HEK293T (cell line): ENCODE measurements at regions not wholly inside any gene's neighbourhood (a gene's known extent, or its start where the extent isn't known, plus 50 kb on each side); places are given as distances from the start of the nearest gene placed in this dataset.

Experiments used
- CTCF ChIA-PET: fragments of 350-600 bp; formaldehyde crosslinking; extraction: SDS; loops from one replicate; lab custom pipeline; 2021; ENCODE audit warnings: antibody characterized with exemption, inconsistent platforms; lab: Yijun Ruan, JAX
- POLR2A ChIA-PET: fragments of 350-600 bp; formaldehyde crosslinking; extraction: SDS; loops from one replicate; lab custom pipeline; 2020; ENCODE audit warnings: antibody characterized with exemption, inconsistent platforms; lab: Yijun Ruan, JAX
- DNase-seq: peaks from one replicate; pipeline ENCODE4 v3.0.0; 2012; ENCODE audit warnings: mixed read lengths; ENCODE audit errors: extremely low spot score
- ARNT ChIP-seq: fragments of 450-650 bp; IDR thresholded peaks from 2 replicates; pipeline ENCODE4 v1.6.1; 2017; ENCODE audit warnings: mild to moderate bottlenecking
- BHLHE40 ChIP-seq: fragments of 450-650 bp; IDR thresholded peaks from 2 replicates; pipeline ENCODE4 v1.6.1; 2016; ENCODE audit warnings: mild to moderate bottlenecking, moderate library complexity, borderline replicate concordance
- CTBP1 ChIP-seq: fragments of 450-650 bp; IDR thresholded peaks from 2 replicates; pipeline ENCODE4 v1.6.1; 2016; ENCODE audit warnings: borderline replicate concordance
- ELF4 ChIP-seq: fragments of 450-650 bp; IDR thresholded peaks from 2 replicates; pipeline ENCODE4 v1.6.1; 2017; ENCODE audit warnings: antibody characterized with exemption
- FOXA1 ChIP-seq: fragments of 450-650 bp; IDR thresholded peaks from 2 replicates; pipeline ENCODE4 v1.6.1; 2016; ENCODE audit warnings: mild to moderate bottlenecking
- FOXK2 ChIP-seq: fragments of 450-650 bp; IDR thresholded peaks from 2 replicates; pipeline ENCODE4 v1.6.1; 2016; ENCODE audit warnings: mild to moderate bottlenecking
- FOXM1 ChIP-seq: fragments of 450-650 bp; IDR thresholded peaks from 2 replicates; pipeline ENCODE4 v1.6.1; 2017; ENCODE audit warnings: mild to moderate bottlenecking, borderline replicate concordance
- HDGF ChIP-seq: fragments of 450-650 bp; IDR thresholded peaks from 2 replicates; pipeline ENCODE4 v1.6.1; 2017; ENCODE audit warnings: antibody characterized with exemption, borderline replicate concordance
- L3MBTL2 ChIP-seq: fragments of 450-650 bp; conservative IDR thresholded peaks from 2 replicates; pipeline ENCODE4 v1.6.1; 2016; ENCODE audit warnings: mild to moderate bottlenecking
- LEF1 ChIP-seq: fragments of 450-650 bp; IDR thresholded peaks from 2 replicates; pipeline ENCODE4 v1.6.1; 2017; ENCODE audit warnings: mild to moderate bottlenecking, borderline replicate concordance
- NFRKB ChIP-seq: fragments of 450-650 bp; IDR thresholded peaks from 2 replicates; pipeline ENCODE4 v1.6.1; 2016; ENCODE audit warnings: mild to moderate bottlenecking, moderate library complexity
- PKNOX1 ChIP-seq: fragments of 450-650 bp; IDR thresholded peaks from 2 replicates; pipeline ENCODE4 v1.6.1; 2016
- SP1 ChIP-seq: fragments of 450-650 bp; IDR thresholded peaks from 2 replicates; pipeline ENCODE4 v1.6.1; 2017
- SUZ12 ChIP-seq: fragments of 450-650 bp; IDR thresholded peaks from 2 replicates; pipeline ENCODE4 v1.6.1; 2016; ENCODE audit warnings: mild to moderate bottlenecking
- TARDBP ChIP-seq: fragments of 450-650 bp; IDR thresholded peaks from 2 replicates; pipeline ENCODE4 v1.6.1; 2016
- ZNF384 ChIP-seq: fragments of 450-650 bp; IDR thresholded peaks from 2 replicates; pipeline ENCODE4 v1.6.1; 2016

GRCh38 chr5:74216012-74216411 is 424.5 kb downstream of the ENC1 start:
- CTCF ChIA-PET, result no interaction called here
- no peak for DNase-seq
- POLR2A ChIA-PET, result no interaction called here
- TF ChIP-seq ZNF384, result no peak
- TF ChIP-seq BHLHE40, result no peak

GRCh38 chr5:74212336-74212735 is 428.2 kb downstream of the ENC1 start:
- DNase-seq, result peak; percentile 59
- TF ChIP-seq TARDBP, result no peak
- TF ChIP-seq ZNF384, result no peak
- TF ChIP-seq SUZ12, result no peak
- TF ChIP-seq PKNOX1, result no peak
- TF ChIP-seq LEF1, result no peak
- no peak for TF ChIP-seq ARNT
- TF ChIP-seq L3MBTL2, result no peak
- no peak for TF ChIP-seq FOXA1
- no peak for TF ChIP-seq HDGF
- TF ChIP-seq BHLHE40, result no peak
- no peak for TF ChIP-seq FOXM1
- no peak for TF ChIP-seq FOXK2
- TF ChIP-seq ELF4, result no peak
- TF ChIP-seq NFRKB, result no peak
- TF ChIP-seq CTBP1, result no peak
- TF ChIP-seq SP1, result no peak
- ChIA-PET POLR2A (interaction anchor here (0.7 kb wide), 1 partner anchor 428 kb away, joined by 4 read pairs; the partner anchor contains the start of gene ENC1), CTCF (interaction anchor here (0.7 to 1.6 kb wide), 14 partner anchors 9 to 437 kb away, joined by 3 to 8 read pairs (median 4); no protein-coding TSS in a partner anchor)

GRCh38 chr5:74209571-74209970 is 431.0 kb downstream of the ENC1 start:
- TF ChIP-seq ELF4 (no peak), HDGF (no peak), L3MBTL2 (no peak), FOXM1 (no peak), BHLHE40 (no peak), CTBP1 (no peak), NFRKB (no peak), ARNT (no peak), TARDBP (no peak), LEF1 (no peak), ZNF384 (no peak), SP1 (no peak), FOXK2 (no peak), PKNOX1 (no peak), SUZ12 (no peak), FOXA1 (no peak)
- ChIA-PET CTCF (no interaction called here), POLR2A (no interaction called here)
- no peak for DNase-seq

DNA sequence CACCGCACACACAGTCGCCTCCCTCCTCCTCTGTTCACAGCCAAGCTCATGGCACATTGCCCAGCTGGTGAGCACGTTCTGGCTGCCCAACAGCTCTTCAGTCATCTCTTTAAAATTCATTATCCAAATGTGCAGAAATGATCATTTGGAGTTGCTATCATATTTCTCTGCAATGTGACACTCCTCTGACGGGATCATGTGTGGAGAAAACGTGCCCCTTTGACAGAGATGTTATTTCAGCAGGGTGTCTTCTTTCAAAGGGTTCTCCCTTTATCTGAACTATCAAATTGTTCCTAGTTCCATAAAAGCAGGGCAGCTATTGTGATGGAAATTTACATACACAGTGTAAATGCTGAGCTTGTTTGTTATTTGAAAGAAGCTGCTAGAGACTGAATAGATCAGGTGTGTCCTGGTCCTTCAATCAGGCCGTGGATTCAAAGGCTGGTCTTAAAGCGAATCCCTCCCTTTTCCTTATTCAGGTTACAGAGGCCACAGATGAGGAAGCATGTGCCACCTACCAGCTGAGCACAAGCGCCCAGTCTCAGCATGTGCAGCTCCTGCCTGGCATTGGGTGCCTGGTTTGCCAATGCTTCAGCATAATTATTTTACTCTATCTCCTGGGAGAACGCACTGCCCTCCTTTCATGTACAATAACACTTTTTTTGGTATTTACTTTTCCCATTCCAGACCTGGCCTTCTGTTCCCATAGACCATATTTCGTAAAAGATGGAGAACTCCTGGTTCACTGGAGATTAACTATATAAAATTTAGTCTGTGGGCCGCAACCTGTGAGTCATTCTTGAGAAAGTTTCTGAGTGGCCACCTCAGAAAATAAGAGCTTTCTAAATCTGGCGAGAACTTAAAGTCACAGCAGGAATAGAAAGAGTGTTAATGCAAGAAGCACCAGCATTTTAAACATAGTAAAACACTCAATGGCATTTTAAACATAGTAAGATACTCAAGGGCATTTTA is 433.7 kb downstream of the ENC1 start:
- ChIA-PET CTCF (no interaction called here), POLR2A (interaction anchor here (1.5 kb wide), 1 partner anchor 433 kb away, joined by 7 read pairs; the partner anchor contains the start of gene ENC1)
- no peak for DNase-seq
- TF ChIP-seq CTBP1 (no peak), FOXA1 (no peak), SUZ12 (no peak), ELF4 (no peak), ARNT (no peak), BHLHE40 (no peak), LEF1 (no peak), NFRKB (no peak), HDGF (no peak), PKNOX1 (no peak), FOXM1 (no peak), SP1 (no peak), FOXK2 (no peak)

GRCh38 chr5:74205767-74206578 is 434.6 kb downstream of the ENC1 start:
- CTCF ChIA-PET, result no interaction called here

More at GRCh38 chr5:74205767-74206578, 434.6 kb downstream of the ENC1 start:
- DNase-seq, result no peak
- TF ChIP-seq SP1 (no peak), TARDBP (no peak), FOXA1 (no peak), HDGF (no peak), CTBP1 (no peak), ELF4 (no peak), BHLHE40 (no peak), PKNOX1 (no peak), FOXM1 (no peak)
- POLR2A ChIA-PET, result interaction anchor here (1.5 kb wide), 1 partner anchor 434 kb away, joined by 7 read pairs; the partner anchor contains the start of gene ENC1
